Endothelial cell of umbilical vein (primary cell): ENCODE measurements at regions not wholly inside any gene's neighbourhood (a gene's known extent, or its start where the extent isn't known, plus 50 kb on each side); places are given as distances from the start of the nearest gene placed in this dataset.

Experiments
- BruUV-seq: library from RNA; stranded (reverse); fragments of 400-500 nt; replicated peaks from 2 replicates; lab custom pipeline; 2021; lab: Mats Ljungman, UMichigan
- CTCF ChIA-PET: fragments of 300-600, 350-600 bp; sonication (Branson Sonifier 250); formaldehyde crosslinking; loops from one replicate; lab custom pipeline; 2021; ENCODE audit warnings: antibody characterized with exemption, inconsistent platforms; lab: Charles Lee
- POLR2A ChIA-PET: fragments of 300-600, 350-600 bp; sonication (Branson Sonifier 250); formaldehyde crosslinking; loops from one replicate; lab custom pipeline; 2021; ENCODE audit warnings: antibody characterized with exemption, inconsistent platforms; lab: Charles Lee
- DNase-seq: peaks from one replicate; pipeline ENCODE4 v3.0.0-alpha.2; 2011; ENCODE audit warnings: low read depth, low spot score
- FAIRE-seq: peaks from 2 replicates; lab custom pipeline; 2011; peaks lifted over from hg19 to GRCh38; lab: Jason Lieb, UNC
- H2AFZ ChIP-seq: 2 replicates; pipeline ENCODE4 v1.6.0; 2012; ENCODE audit warnings: low read depth, low read length, control low read depth, inconsistent platforms
- H3K27ac ChIP-seq: 2 replicates; pipeline ENCODE4 v1.5.1; 2011; ENCODE audit warnings: low read depth, mild to moderate bottlenecking, control low read depth, low read length, moderate library complexity; ENCODE audit not compliant: insufficient read depth
- H3K27me3 ChIP-seq, 2 experiments: 2 replicates each; pipeline versions ENCODE4 v1.6.0 to v1.6.1; 2011; ENCODE audit warnings: low read length in 2 of 2, mixed read lengths in 1 of 2; ENCODE audit not compliant: control insufficient read depth in 2 of 2, insufficient read depth in 2 of 2
- H3K36me3 ChIP-seq, 2 experiments: 2 replicates in 1 of 2; 3 replicates in 1 of 2; pipeline ENCODE4 v1.5.1; 2011; ENCODE audit warnings: low read length in 2 of 2, mild to moderate bottlenecking in 1 of 2, moderate library complexity in 1 of 2; ENCODE audit not compliant: control insufficient read depth in 2 of 2, insufficient read depth in 2 of 2; ENCODE audit errors: extremely low read depth in 1 of 2
- H3K4me1 ChIP-seq: 3 replicates; pipeline ENCODE4 v1.5.1; 2011; ENCODE audit warnings: mild to moderate bottlenecking, low read length; ENCODE audit not compliant: control insufficient read depth, insufficient read depth; ENCODE audit errors: extremely low read depth
- H3K4me2 ChIP-seq: 2 replicates; pipeline ENCODE4 v1.6.1; 2011; ENCODE audit warnings: low read length, control low read depth, mixed read lengths; ENCODE audit not compliant: insufficient read depth
- H3K4me3 ChIP-seq, 3 experiments: fragments of 200-600 bp in 1 of 3; sonication (generic), shearing (Covaris generic) in 1 of 3; replicated peaks in 1 of 3; 2 replicates each; pipeline ENCODE4 v1.5.1; 2011 to 2016; ENCODE audit warnings: control low read depth in 3 of 3, low read length in 3 of 3, mild to moderate bottlenecking in 2 of 3, inconsistent platforms in 1 of 3, low read depth in 1 of 3, moderate library complexity in 1 of 3; ENCODE audit not compliant: insufficient read depth in 1 of 3
- H3K79me2 ChIP-seq: 2 replicates; pipeline ENCODE4 v1.6.0; 2012; ENCODE audit warnings: low read length, inconsistent platforms; ENCODE audit not compliant: control insufficient read depth, insufficient read depth
- H3K9ac ChIP-seq: replicated peaks from 2 replicates; pipeline ENCODE3; 2011; ENCODE audit warnings: low read length, control low read depth; ENCODE audit not compliant: insufficient read depth; ENCODE audit errors: extremely low read depth
- H3K9me1 ChIP-seq: replicated peaks from 3 replicates; pipeline ENCODE4 v1.6.0; 2011; ENCODE audit warnings: mild to moderate bottlenecking, low read length; ENCODE audit not compliant: control insufficient read depth, insufficient read depth; ENCODE audit errors: extremely low read depth
- H3K9me3 ChIP-seq: replicated peaks from 2 replicates; pipeline ENCODE4 v1.5.1; 2012; ENCODE audit warnings: low read length, inconsistent platforms; ENCODE audit not compliant: control insufficient read depth, insufficient read depth
- H4K20me1 ChIP-seq: replicated peaks from 2 replicates; pipeline ENCODE3; 2011; ENCODE audit warnings: mild to moderate bottlenecking, low read length; ENCODE audit not compliant: control insufficient read depth, insufficient read depth; ENCODE audit errors: extremely low read depth
- EZH2 ChIP-seq: IDR thresholded peaks from 2 replicates; pipeline ENCODE4 v1.6.1; 2012; ENCODE audit warnings: borderline replicate concordance, low read depth, mild to moderate bottlenecking, moderate library complexity, low read length, inconsistent platforms; ENCODE audit not compliant: severe bottlenecking
- FOS ChIP-seq: IDR thresholded peaks from 2 replicates; pipeline ENCODE4 v1.6.1; 2011; ENCODE audit warnings: mild to moderate bottlenecking, low read length, moderate library complexity, borderline replicate concordance; ENCODE audit not compliant: insufficient read depth
- GATA2 ChIP-seq: IDR thresholded peaks from 2 replicates; pipeline ENCODE4 v1.7.0; 2011; ENCODE audit warnings: low read depth, mild to moderate bottlenecking, moderate library complexity, mixed read lengths, low read length; ENCODE audit not compliant: insufficient read length, insufficient read depth
- JUN ChIP-seq: IDR thresholded peaks from 2 replicates; pipeline ENCODE4 v1.6.1; 2011; ENCODE audit warnings: borderline replicate concordance, low read depth; ENCODE audit not compliant: insufficient read length, insufficient read depth
- MYC ChIP-seq: IDR thresholded peaks from one replicate; pipeline ENCODE4 v1.6.1; 2011; ENCODE audit warnings: mild to moderate bottlenecking, low read depth, low read length
- POLR2A ChIP-seq: IDR thresholded peaks from 2 replicates; pipeline ENCODE4 v1.6.1; 2012; ENCODE audit warnings: low read depth, mild to moderate bottlenecking, control low read depth, low read length
- POLR2AphosphoS5 ChIP-seq: IDR thresholded peaks from 2 replicates; pipeline ENCODE4 v1.6.1; 2012; ENCODE audit warnings: low read depth, mild to moderate bottlenecking, control low read depth, low read length, moderate library complexity; ENCODE audit not compliant: insufficient read depth
- dilution Hi-C: fragments of 300-500 bp; cut with MboI; formaldehyde crosslinking; loops from one replicate; pipeline ENCODE4 v1.15.0; 2019; ENCODE audit warnings: low sequenced_read_pairs; ENCODE audit not compliant: extremely low pct_ligation_motif_present
- intact Hi-C: fragments of 100-400 bp; cut with micrococcal nuclease; formaldehyde crosslinking; loops from one replicate; pipeline ENCODE4 v1.10.0; 2022
- TF ChIP-seq, protein P1 (sequence below), 2 donors: IDR thresholded peaks; 1 replicate in 1 of 2; 2 replicates in 1 of 2; pipeline ENCODE4 v1.5.1; 2011; ENCODE audit warnings: low read length in 2 of 2, mild to moderate bottlenecking in 2 of 2, moderate library complexity in 2 of 2, control low read depth in 1 of 2, inconsistent platforms in 1 of 2, low read depth in 1 of 2; ENCODE audit not compliant: insufficient read depth in 1 of 2; ENCODE audit errors: extremely low read depth in 1 of 2
- TF ChIP-seq, protein P2 (sequence below): IDR thresholded peaks from 2 replicates; pipeline ENCODE4 v1.6.1; 2011; ENCODE audit not compliant: insufficient read depth, insufficient read length

DNA sequence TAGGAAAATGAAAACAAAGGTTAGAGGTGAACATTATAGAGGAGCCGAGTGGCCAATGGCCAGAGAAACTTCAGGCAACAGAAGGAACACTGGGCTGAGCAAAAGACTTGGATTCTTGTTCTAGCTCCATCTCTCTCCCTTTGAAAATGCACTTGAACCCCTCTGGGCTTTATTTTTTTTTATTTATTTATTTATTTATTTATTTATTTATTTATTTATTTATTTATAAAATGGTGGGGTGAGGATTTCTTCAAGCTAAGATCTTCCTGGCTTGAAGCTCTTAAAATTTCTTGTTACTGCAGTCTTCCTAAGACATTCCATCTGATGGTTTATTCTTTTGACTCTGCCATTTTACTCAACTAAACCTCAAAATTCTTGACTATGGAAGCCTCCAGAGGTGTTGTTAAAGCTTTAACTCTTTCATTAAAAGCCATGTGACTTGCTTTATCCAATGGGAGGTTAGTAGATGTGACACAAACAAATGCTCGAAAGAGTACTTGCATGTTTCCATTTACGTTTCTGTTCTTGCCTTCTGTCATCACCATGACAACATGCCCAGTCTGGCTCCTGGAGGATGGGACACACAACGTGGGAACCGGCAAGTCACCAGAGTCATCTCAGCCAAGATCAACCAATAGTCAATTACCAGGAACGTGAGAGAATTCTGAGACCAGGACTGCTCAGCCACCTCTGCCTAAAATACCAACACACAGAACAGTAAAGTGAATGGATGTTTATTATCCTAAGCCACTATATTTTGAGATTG, 325.2 kb upstream of the CTNNB1 start:
- no peak for FAIRE-seq
- CTCF ChIA-PET = no interaction called here

More for the DNA sequence above, 325.2 kb upstream of the CTNNB1 start:
- POLR2A ChIA-PET = no interaction called here
- no peak overlapping the region for H3K27ac ChIP-seq
- no peaks in the 10 kb centered on the region for H3K9me1 ChIP-seq
- no peak overlapping the region for H3K4me3 ChIP-seq
- H3K4me1 ChIP-seq = peaks cover 19% of the 10 kb centered on the region
- no peaks in the 10 kb centered on the region for H3K79me2 ChIP-seq
- no peaks in the 10 kb centered on the region for H3K36me3 ChIP-seq
- no peak overlapping the region for H3K9ac ChIP-seq
- no peaks in the 10 kb centered on the region for H3K9me3 ChIP-seq
- peaks cover 0 to 7% of the 10 kb centered on the region in 2 experiments for H3K27me3 ChIP-seq
- dilution Hi-C loops (no loop called here), intact Hi-C loops (no loop called here)
- TF ChIP-seq GATA2 (no peak), JUN (no peak), EZH2 (no peak), MYC (no peak), POLR2AphosphoS5 (no peak), FOS (no peak), POLR2A (no peak)
- TF ChIP-seq, protein P1, sequence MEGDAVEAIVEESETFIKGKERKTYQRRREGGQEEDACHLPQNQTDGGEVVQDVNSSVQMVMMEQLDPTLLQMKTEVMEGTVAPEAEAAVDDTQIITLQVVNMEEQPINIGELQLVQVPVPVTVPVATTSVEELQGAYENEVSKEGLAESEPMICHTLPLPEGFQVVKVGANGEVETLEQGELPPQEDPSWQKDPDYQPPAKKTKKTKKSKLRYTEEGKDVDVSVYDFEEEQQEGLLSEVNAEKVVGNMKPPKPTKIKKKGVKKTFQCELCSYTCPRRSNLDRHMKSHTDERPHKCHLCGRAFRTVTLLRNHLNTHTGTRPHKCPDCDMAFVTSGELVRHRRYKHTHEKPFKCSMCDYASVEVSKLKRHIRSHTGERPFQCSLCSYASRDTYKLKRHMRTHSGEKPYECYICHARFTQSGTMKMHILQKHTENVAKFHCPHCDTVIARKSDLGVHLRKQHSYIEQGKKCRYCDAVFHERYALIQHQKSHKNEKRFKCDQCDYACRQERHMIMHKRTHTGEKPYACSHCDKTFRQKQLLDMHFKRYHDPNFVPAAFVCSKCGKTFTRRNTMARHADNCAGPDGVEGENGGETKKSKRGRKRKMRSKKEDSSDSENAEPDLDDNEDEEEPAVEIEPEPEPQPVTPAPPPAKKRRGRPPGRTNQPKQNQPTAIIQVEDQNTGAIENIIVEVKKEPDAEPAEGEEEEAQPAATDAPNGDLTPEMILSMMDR (IDR thresholded peaks at IDR 0.05; ENCODE audit: extremely low read depth in 1 of 2, insufficient read depth in 1 of 2, low read depth in 1 of 2, low read length in 2 of 2) = no peak
- TF ChIP-seq, protein P2, sequence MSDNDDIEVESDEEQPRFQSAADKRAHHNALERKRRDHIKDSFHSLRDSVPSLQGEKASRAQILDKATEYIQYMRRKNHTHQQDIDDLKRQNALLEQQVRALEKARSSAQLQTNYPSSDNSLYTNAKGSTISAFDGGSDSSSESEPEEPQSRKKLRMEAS = no peak
- DNase-seq = no peak
- BruUV-seq = no TSS peak
- H3K4me2 ChIP-seq = no peak overlapping the region
- no peak overlapping the region for H2AFZ ChIP-seq
- no peaks in the 10 kb centered on the region for H4K20me1 ChIP-seq
